ENCODE measurements at regions not wholly inside any gene's neighbourhood (a gene's known extent, or its start where the extent isn't known, plus 50 kb on each side); places are given as distances from the start of the nearest gene placed in this dataset.

DNA sequence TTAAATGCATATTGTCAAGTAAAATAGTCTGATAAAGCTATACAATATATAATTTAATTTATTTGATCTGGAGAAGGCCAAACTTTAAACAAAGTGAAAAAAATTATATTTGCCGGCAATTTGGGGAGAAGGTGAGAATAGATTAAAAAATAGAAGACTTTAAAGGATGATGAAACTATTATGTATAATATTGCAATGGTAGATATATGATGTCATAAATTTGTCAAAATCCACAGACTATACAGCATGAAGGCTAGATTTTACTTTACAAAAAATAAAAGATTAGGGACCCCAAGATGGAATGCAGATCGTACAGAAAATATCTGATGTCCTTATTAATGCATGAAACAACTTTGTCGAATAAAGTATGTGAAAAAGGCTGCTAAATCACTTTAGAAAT lies 67.3 kb upstream of the MAL start:
- no peak overlapping the region for H3K27ac ChIP-seq
- H3K36me3 ChIP-seq: no peaks in the 10 kb centered on the region
- DNase-seq: no peak
- intact Hi-C loops (cut with DNase I; ENCODE audit: low total_unique reads): no loop called here
- no peak for TF ChIP-seq POLR2AphosphoS5 (IDR thresholded peaks at IDR 0.05)
- TF ChIP-seq, protein P1, sequence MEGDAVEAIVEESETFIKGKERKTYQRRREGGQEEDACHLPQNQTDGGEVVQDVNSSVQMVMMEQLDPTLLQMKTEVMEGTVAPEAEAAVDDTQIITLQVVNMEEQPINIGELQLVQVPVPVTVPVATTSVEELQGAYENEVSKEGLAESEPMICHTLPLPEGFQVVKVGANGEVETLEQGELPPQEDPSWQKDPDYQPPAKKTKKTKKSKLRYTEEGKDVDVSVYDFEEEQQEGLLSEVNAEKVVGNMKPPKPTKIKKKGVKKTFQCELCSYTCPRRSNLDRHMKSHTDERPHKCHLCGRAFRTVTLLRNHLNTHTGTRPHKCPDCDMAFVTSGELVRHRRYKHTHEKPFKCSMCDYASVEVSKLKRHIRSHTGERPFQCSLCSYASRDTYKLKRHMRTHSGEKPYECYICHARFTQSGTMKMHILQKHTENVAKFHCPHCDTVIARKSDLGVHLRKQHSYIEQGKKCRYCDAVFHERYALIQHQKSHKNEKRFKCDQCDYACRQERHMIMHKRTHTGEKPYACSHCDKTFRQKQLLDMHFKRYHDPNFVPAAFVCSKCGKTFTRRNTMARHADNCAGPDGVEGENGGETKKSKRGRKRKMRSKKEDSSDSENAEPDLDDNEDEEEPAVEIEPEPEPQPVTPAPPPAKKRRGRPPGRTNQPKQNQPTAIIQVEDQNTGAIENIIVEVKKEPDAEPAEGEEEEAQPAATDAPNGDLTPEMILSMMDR (IDR thresholded peaks at IDR 0.05 in 8 of 11, conservative IDR thresholded peaks at IDR 0.05 in 3 of 11): no peak
- TF ChIP-seq POLR2A (IDR thresholded peaks at IDR 0.05): no peak
- H3K4me3 ChIP-seq: no peak overlapping the region
- WGBS, 5 donors: 83 to 89% (median 85%) methylated on average over 3 of the region's 3 CpGs
- peaks cover 2 to 42% (median 9%) of the 10 kb centered on the region in 7 donors for H3K27me3 ChIP-seq (replicated peaks in 1 of 7)
- no peaks in the 10 kb centered on the region for H3K4me1 ChIP-seq
- no peaks in the 10 kb centered on the region for H3K9me3 ChIP-seq

DNA sequence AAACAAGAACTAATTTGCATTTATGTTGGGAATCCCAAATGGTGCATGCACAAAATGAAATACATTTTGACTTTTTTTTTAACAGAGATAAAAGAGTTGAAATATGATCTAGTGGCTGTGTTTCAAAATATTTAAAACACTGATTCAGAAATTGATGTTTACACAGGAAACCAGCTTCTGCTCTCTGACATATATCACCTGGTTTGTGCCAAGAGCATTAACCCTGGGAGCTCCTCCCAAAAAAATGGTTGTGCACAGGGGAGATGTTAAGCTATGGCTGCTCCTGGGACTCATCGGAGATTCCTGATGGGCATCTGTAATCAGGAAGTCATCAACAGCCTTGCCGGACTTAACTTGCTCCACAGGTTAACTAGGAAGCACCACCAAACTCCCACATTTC lies 65.2 kb upstream of the MAL start:
- 61 to 79% (median 75%) methylated on average over 2 of the region's 2 CpGs for WGBS, 5 donors
- no peak for TF ChIP-seq POLR2A (IDR thresholded peaks at IDR 0.05)
- TF ChIP-seq, protein P1 (IDR thresholded peaks at IDR 0.05 in 8 of 11, conservative IDR thresholded peaks at IDR 0.05 in 3 of 11): no peak
- TF ChIP-seq POLR2AphosphoS5 (IDR thresholded peaks at IDR 0.05): no peak
- Histone ChIP-seq H3K27ac (no peak overlapping the region), H3K27me3 (replicated peaks in 1 of 7) (peaks cover 2 to 42% (median 7%) of the 10 kb centered on the region in 7 donors), H3K4me3 (no peak overlapping the region), H3K9me3 (no peaks in the 10 kb centered on the region), H3K4me1 (no peaks in the 10 kb centered on the region), H3K36me3 (no peaks in the 10 kb centered on the region)
- intact Hi-C loops (cut with DNase I; ENCODE audit: low total_unique reads): no loop called here
- DNase-seq: no peak

DNA sequence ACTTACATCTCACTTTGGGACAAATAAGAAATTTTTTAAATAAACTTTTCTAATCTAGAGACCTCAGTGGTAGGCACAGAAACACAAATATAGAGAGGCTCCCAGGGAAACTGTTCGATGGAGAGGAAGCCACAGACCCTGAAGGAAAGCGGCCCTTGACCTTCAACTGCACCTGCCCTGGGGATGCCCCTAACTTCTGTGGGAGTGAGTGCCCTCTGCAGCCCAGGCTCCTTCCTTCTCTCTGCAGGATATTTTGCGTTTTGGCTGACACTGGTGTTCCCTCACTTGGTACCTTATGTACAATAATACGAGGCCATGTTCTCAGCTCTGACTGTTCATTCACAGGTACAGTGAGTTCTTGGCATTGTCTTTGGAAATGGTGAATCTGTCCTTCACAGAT lies 64.8 kb upstream of the MAL start:
- no peak for DNase-seq
- no peaks in the 10 kb centered on the region for H3K9me3 ChIP-seq
- intact Hi-C loops (cut with DNase I; ENCODE audit: low total_unique reads): no loop called here
- H3K27me3 ChIP-seq (replicated peaks in 1 of 7): peaks cover 2 to 37% (median 7%) of the 10 kb centered on the region in 7 donors
- H3K27ac ChIP-seq: no peak overlapping the region
- no peak overlapping the region for H3K4me3 ChIP-seq
- no peaks in the 10 kb centered on the region for H3K36me3 ChIP-seq
- H3K4me1 ChIP-seq: no peaks in the 10 kb centered on the region
- TF ChIP-seq, protein P1 (IDR thresholded peaks at IDR 0.05 in 8 of 11, conservative IDR thresholded peaks at IDR 0.05 in 3 of 11): no peak
- TF ChIP-seq POLR2A (IDR thresholded peaks at IDR 0.05) (no peak), POLR2AphosphoS5 (IDR thresholded peaks at IDR 0.05) (no peak)
- WGBS, 5 donors: 36 to 62% (median 43%) methylated on average over 4 of the region's 4 CpGs

DNA sequence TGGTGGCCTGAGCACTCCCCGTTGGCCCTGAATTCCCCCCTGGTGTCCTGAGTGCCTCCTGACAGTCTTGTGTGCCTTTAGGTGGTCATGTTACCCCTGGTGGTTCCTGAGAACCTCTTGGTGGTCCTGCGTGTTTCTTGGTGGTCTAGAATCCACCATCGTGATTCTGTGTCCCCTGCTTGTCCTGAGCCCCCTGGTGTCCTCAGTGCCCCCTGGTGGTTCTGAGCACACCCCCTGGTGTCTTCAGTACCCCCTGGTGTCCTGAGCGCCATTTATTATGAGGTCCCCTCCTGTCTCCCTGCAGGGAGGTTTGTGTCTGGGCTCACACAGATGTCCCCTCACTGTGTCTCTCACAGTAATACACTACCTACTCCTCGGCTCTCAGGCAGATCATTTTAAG lies 61.3 kb upstream of the MAL start:
- TF ChIP-seq POLR2AphosphoS5 (IDR thresholded peaks at IDR 0.05) (no peak), POLR2A (IDR thresholded peaks at IDR 0.05) (no peak)
- TF ChIP-seq, protein P1 (IDR thresholded peaks at IDR 0.05 in 8 of 11, conservative IDR thresholded peaks at IDR 0.05 in 3 of 11): no peak
- WGBS, 5 donors: 53 to 78% (median 70%) methylated on average over 5 of the region's 5 CpGs
- H3K4me3 ChIP-seq: no peak overlapping the region
- H3K4me1 ChIP-seq: no peaks in the 10 kb centered on the region
- intact Hi-C loops (cut with DNase I; ENCODE audit: low total_unique reads): no loop called here
- H3K27ac ChIP-seq: no peak overlapping the region
- DNase-seq: no peak
- no peaks in the 10 kb centered on the region for H3K36me3 ChIP-seq
- no peaks in the 10 kb centered on the region for H3K9me3 ChIP-seq
- H3K27me3 ChIP-seq (replicated peaks in 1 of 7): peaks cover 0 to 24% (median under 1%) of the 10 kb centered on the region in 7 donors
